WTC11 (cell line): ENCODE measurements at regions not wholly inside any gene's neighbourhood (a gene's known extent, or its start where the extent isn't known, plus 50 kb on each side); places are given as distances from the start of the nearest gene placed in this dataset.

ENCODE experiments used
- ATAC-seq: fragments of 200-7000 bp; cut with Tn5 transposase; 2 replicates; pipeline ENCODE4 v1.10.0; 2021; ENCODE audit warnings: mild to moderate bottlenecking, moderate library complexity
- CTCF ChIA-PET: fragments of 300-600 bp; sonication (Branson Sonifier 250); formaldehyde crosslinking; loops from one replicate; lab custom pipeline; 2021; ENCODE audit warnings: antibody characterized with exemption; lab: Charles Lee
- POLR2A ChIA-PET: fragments of 350-600 bp; sonication (Branson Sonifier 250); formaldehyde crosslinking; loops from one replicate; lab custom pipeline; 2021; ENCODE audit warnings: antibody characterized with exemption; lab: Charles Lee
- DNase-seq: peaks from one replicate; pipeline ENCODE4 v3.0.0; 2021; ENCODE audit warnings: low spot score
- H3K27ac Mint-ChIP-seq: 2 replicates; pipeline ENCODE4 v1.8.0; 2021; ENCODE audit warnings: mixed read lengths
- H3K27me3 Mint-ChIP-seq: 2 replicates; pipeline ENCODE4 v1.8.0; 2021; ENCODE audit warnings: low read depth, mild to moderate bottlenecking, moderate library complexity, mixed read lengths
- H3K36me3 Mint-ChIP-seq: 2 replicates; pipeline ENCODE4 v1.8.0; 2021; ENCODE audit warnings: mixed read lengths
- H3K4me1 Mint-ChIP-seq: 2 replicates; pipeline ENCODE4 v1.8.0; 2022; ENCODE audit warnings: mixed read lengths
- H3K4me3 Mint-ChIP-seq: 2 replicates; pipeline ENCODE4 v1.8.0; 2021; ENCODE audit warnings: mild to moderate bottlenecking, moderate library complexity, mixed read lengths
- H3K9me3 Mint-ChIP-seq: 2 replicates; pipeline ENCODE4 v1.8.0; 2021; ENCODE audit warnings: mixed read lengths
- ATF2 ChIP-seq: sonication (generic); formaldehyde crosslinking; IDR thresholded peaks from 2 replicates; pipeline ENCODE4 v1.8.1; 2022; ENCODE audit warnings: low read depth, missing genetic modification reagents, borderline replicate concordance
- ATF3 ChIP-seq: sonication (generic); formaldehyde crosslinking; conservative IDR thresholded peaks from 2 replicates; pipeline ENCODE4 v1.8.1; 2022; ENCODE audit warnings: mild to moderate bottlenecking, missing genetic modification reagents
- CREB1 ChIP-seq: sonication (generic); formaldehyde crosslinking; IDR thresholded peaks from 2 replicates; pipeline ENCODE4 v1.8.0; 2023; ENCODE audit warnings: mild to moderate bottlenecking, missing genetic modification reagents
- ESRRA ChIP-seq: sonication (generic); formaldehyde crosslinking; IDR thresholded peaks from 2 replicates; pipeline ENCODE4 v1.8.1; 2022; ENCODE audit warnings: mild to moderate bottlenecking, missing genetic modification reagents, borderline replicate concordance
- ETV6 ChIP-seq: sonication (generic); formaldehyde crosslinking; IDR thresholded peaks from 2 replicates; pipeline ENCODE4 v1.8.1; 2022; ENCODE audit warnings: mild to moderate bottlenecking, missing genetic modification reagents
- FOXK1 ChIP-seq: sonication (generic); formaldehyde crosslinking; IDR thresholded peaks from 2 replicates; pipeline ENCODE4 v1.8.0; 2022; ENCODE audit warnings: mild to moderate bottlenecking, moderate library complexity, missing genetic modification reagents
- FOXP1 ChIP-seq: sonication (generic); formaldehyde crosslinking; IDR thresholded peaks from 2 replicates; pipeline ENCODE4 v1.8.0; 2022; ENCODE audit warnings: missing genetic modification reagents, mild to moderate bottlenecking, moderate library complexity, borderline replicate concordance
- IRF2 ChIP-seq: sonication (generic); formaldehyde crosslinking; IDR thresholded peaks from 2 replicates; pipeline ENCODE4 v1.8.0; 2022; ENCODE audit warnings: low read depth, missing genetic modification reagents, borderline replicate concordance
- JUN ChIP-seq: sonication (generic); formaldehyde crosslinking; IDR thresholded peaks from 2 replicates; pipeline ENCODE4 v1.8.0; 2023; ENCODE audit warnings: mild to moderate bottlenecking, missing genetic modification reagents
- MLX ChIP-seq: sonication (generic); formaldehyde crosslinking; IDR thresholded peaks from 2 replicates; pipeline ENCODE4 v1.8.1; 2023; ENCODE audit warnings: mild to moderate bottlenecking, missing genetic modification reagents, moderate library complexity
- NR1H2 ChIP-seq: sonication (generic); formaldehyde crosslinking; IDR thresholded peaks from 2 replicates; pipeline ENCODE4 v1.9.0; 2021; ENCODE audit warnings: mild to moderate bottlenecking, moderate library complexity, missing genetic modification reagents
- OVOL2 ChIP-seq: fragments of 250-450 bp; sonication (Bioruptor Pico); IDR thresholded peaks from 2 replicates; pipeline ENCODE4 v1.9.0; 2021; ENCODE audit warnings: mild to moderate bottlenecking, borderline replicate concordance
- RELA ChIP-seq: sonication (generic); formaldehyde crosslinking; IDR thresholded peaks from 2 replicates; pipeline ENCODE4 v1.8.1; 2022; ENCODE audit warnings: missing genetic modification reagents, mild to moderate bottlenecking, borderline replicate concordance
- SOX15 ChIP-seq: fragments of 250-450 bp; sonication (Bioruptor Pico); IDR thresholded peaks from 2 replicates; pipeline ENCODE4 v1.9.0; 2021; ENCODE audit warnings: mild to moderate bottlenecking
- TCF7 ChIP-seq: sonication (generic); formaldehyde crosslinking; IDR thresholded peaks from 2 replicates; pipeline ENCODE4 v1.8.0; 2022; ENCODE audit warnings: mild to moderate bottlenecking, low read depth, missing genetic modification reagents, moderate library complexity
- TEAD1 ChIP-seq: sonication (generic); formaldehyde crosslinking; IDR thresholded peaks from 2 replicates; pipeline ENCODE4 v1.8.0; 2022; ENCODE audit warnings: mild to moderate bottlenecking, missing genetic modification reagents
- TEAD4 ChIP-seq: sonication (generic); formaldehyde crosslinking; IDR thresholded peaks from 2 replicates; pipeline ENCODE4 v1.8.0; 2022; ENCODE audit warnings: mild to moderate bottlenecking, missing genetic modification reagents
- ZBTB21 ChIP-seq: sonication (generic); formaldehyde crosslinking; IDR thresholded peaks from 2 replicates; pipeline ENCODE4 v1.8.1; 2023; ENCODE audit warnings: mild to moderate bottlenecking, missing genetic modification reagents, borderline replicate concordance
- ZBTB43 ChIP-seq: sonication (generic); formaldehyde crosslinking; IDR thresholded peaks from 2 replicates; pipeline ENCODE4 v1.8.1; 2023; ENCODE audit warnings: mild to moderate bottlenecking, missing genetic modification reagents
- ZMAT4 ChIP-seq: fragments of 250-450 bp; sonication (Bioruptor Pico); IDR thresholded peaks from 2 replicates; pipeline ENCODE4 v1.9.0; 2021; ENCODE audit warnings: mild to moderate bottlenecking
- ZNF219 ChIP-seq: sonication (generic); formaldehyde crosslinking; IDR thresholded peaks from 2 replicates; pipeline ENCODE4 v1.8.0; 2023; ENCODE audit warnings: missing genetic modification reagents, mild to moderate bottlenecking, borderline replicate concordance
- ZNF232 ChIP-seq: sonication (generic); formaldehyde crosslinking; IDR thresholded peaks from 2 replicates; pipeline ENCODE4 v1.8.0; 2022; ENCODE audit warnings: mild to moderate bottlenecking, missing genetic modification reagents
- ZNF396 ChIP-seq: fragments of 250-450 bp; sonication (Bioruptor Pico); IDR thresholded peaks from 2 replicates; pipeline ENCODE4 v1.8.0; 2021; ENCODE audit warnings: mild to moderate bottlenecking, moderate library complexity, borderline replicate concordance
- ZNF512 ChIP-seq: sonication (generic); formaldehyde crosslinking; IDR thresholded peaks from 2 replicates; pipeline ENCODE4 v1.8.1; 2022; ENCODE audit warnings: missing genetic modification reagents, borderline replicate concordance
- ZNF532 ChIP-seq: fragments of 250-450 bp; sonication (Bioruptor Pico); IDR thresholded peaks from 2 replicates; pipeline ENCODE4 v1.9.0; 2021; ENCODE audit warnings: mild to moderate bottlenecking, borderline replicate concordance

- peaks cover under 1% of the 10 kb centered on the region for H3K27me3 Mint-ChIP-seq
- H3K27ac Mint-ChIP-seq: no peak overlapping the region
- DNase-seq (no peak), ATAC-seq (no peak)
- no peaks in the 10 kb centered on the region for H3K4me1 Mint-ChIP-seq
- H3K9me3 Mint-ChIP-seq: peaks cover 82% of the 10 kb centered on the region
- no peak overlapping the region for H3K4me3 Mint-ChIP-seq
- H3K36me3 Mint-ChIP-seq: peaks cover 31% of the 10 kb centered on the region
- ChIA-PET POLR2A (no interaction called here), CTCF (no interaction called here)
- TF ChIP-seq MLX (CRISPR knock-in tag): no peak
These were observed 92.5 kb downstream of the ATP23 start for GRCh38 chr12:58033831-58034230.

GRCh38 chr12:58034311-58034710 is 92.9 kb downstream of the ATP23 start:
- no peak for ATAC-seq
- H3K9me3 Mint-ChIP-seq: peaks cover 87% of the 10 kb centered on the region
- CTCF ChIA-PET: no interaction called here
- peaks cover 31% of the 10 kb centered on the region for H3K36me3 Mint-ChIP-seq
- H3K4me1 Mint-ChIP-seq: no peaks in the 10 kb centered on the region
- DNase-seq: no peak
- H3K4me3 Mint-ChIP-seq: no peak overlapping the region
- peaks cover 3% of the 10 kb centered on the region for H3K27me3 Mint-ChIP-seq
- H3K27ac Mint-ChIP-seq: no peak overlapping the region
- POLR2A ChIA-PET: no interaction called here
- TF ChIP-seq FOXP1 (CRISPR knock-in tag) (no peak), RELA (CRISPR knock-in tag) (no peak), TEAD4 (CRISPR knock-in tag) (no peak), ETV6 (CRISPR knock-in tag) (no peak), JUN (no peak), ZNF532 (no peak), ATF2 (no peak), ZNF512 (CRISPR knock-in tag) (no peak), NR1H2 (CRISPR knock-in tag) (no peak), IRF2 (no peak), ZNF232 (no peak), OVOL2 (CRISPR knock-in tag) (no peak), ESRRA (CRISPR knock-in tag) (no peak)

- no peak for ATAC-seq
- DNase-seq: no peak
- H3K4me1 Mint-ChIP-seq: no peaks in the 10 kb centered on the region
- peaks cover 3% of the 10 kb centered on the region for H3K27me3 Mint-ChIP-seq
- H3K36me3 Mint-ChIP-seq: peaks cover 31% of the 10 kb centered on the region
- ChIA-PET CTCF (no interaction called here), POLR2A (no interaction called here)
- H3K9me3 Mint-ChIP-seq: peaks cover 87% of the 10 kb centered on the region
- H3K27ac Mint-ChIP-seq: no peak overlapping the region
- no peak overlapping the region for H3K4me3 Mint-ChIP-seq
- TF ChIP-seq CREB1 (CRISPR knock-in tag) (no peak), ZBTB21 (no peak), ZBTB43 (CRISPR knock-in tag) (no peak), TEAD1 (CRISPR knock-in tag) (no peak), ZNF396 (no peak), TCF7 (no peak), ZMAT4 (no peak), FOXK1 (CRISPR knock-in tag) (no peak), OVOL2 (CRISPR knock-in tag) (no peak), ATF3 (CRISPR knock-in tag) (no peak), SOX15 (no peak), ZNF219 (no peak)
These were observed 93.3 kb downstream of the ATP23 start for GRCh38 chr12:58034712-58035111.
